ENCODE measurements at regions not wholly inside any gene's neighbourhood (a gene's known extent, or its start where the extent isn't known, plus 50 kb on each side); places are given as distances from the start of the nearest gene placed in this dataset.

DNA sequence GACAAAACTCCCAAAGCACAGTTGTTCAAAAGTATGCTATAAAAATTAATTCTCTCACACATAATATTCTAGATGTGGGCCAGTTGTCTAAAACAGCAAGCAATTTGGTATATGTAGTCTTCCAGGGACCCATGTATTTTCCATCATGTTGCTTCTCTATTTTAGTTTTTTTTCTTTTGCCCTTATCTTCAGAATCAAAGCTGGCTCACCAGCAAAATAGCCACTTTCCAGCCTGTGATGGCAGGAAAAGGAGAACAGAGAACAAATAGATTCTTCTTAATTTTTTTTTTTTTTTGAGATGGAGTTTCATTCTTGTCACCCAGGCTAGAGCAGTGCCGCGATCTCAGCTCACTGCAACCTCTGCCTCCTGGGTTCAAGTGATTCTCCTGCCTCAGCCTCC is 680.8 kb upstream of the TENM3 start:
- DNase-seq (ENCODE audit: low spot score) = no peak

DNA sequence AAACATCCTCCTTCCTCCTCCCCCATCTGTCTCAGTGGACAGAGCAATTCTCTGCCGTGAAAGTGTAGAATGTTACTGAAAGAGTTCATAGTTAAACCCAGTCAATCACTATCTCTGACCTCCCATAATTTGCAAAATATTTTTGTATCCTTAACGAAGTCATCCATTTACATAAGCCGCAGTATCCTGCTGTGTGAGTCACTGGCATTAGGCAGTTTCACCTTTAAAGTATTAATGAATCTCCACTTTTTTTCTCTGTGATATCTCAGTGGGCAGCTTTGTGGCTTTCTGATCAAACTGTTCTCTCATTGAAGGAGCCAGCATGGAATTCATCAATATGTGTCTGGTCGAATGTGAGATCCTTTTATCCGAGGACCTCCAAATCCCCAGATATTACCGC is 678.6 kb upstream of the TENM3 start:
- DNase-seq (ENCODE audit: low spot score) = no peak

DNA sequence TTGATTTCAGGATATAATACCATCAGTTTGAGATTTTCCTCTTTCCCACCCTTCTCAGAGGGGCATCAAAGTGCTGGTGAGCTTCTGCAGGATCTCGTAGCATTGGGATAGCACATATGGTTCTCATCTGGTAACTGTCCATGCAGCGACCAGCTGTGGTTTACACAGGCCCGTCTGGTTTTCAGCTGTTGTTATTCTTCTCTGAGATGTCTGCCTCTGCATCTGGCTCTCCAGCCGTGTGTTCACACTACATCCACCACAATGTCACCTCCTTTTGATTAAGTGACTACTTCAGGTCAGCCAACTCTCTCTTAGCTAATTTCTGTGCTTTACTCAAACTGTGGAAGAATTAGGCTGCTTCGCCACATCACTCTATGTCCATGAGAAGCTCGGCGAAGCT is 676.7 kb upstream of the TENM3 start:
- no peak for DNase-seq (ENCODE audit: low spot score)

DNA sequence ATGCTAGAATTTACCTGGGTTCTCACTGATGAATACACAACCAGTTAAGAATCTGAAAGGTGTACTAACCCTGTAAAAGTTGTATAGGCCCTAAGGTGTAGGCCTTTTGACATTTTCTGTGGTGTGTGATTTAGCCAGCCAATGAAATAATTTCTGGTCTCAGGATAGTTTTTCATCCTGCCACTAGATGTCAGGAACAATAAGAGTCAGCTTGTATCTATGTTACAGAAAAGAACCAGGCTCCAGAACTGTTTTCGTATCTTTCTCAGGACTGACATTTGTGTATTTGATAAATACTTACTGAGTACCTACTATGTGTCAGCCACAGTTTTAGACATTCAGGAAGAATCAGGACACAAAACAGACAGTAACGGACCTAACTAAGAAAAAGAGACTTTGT is 673.6 kb upstream of the TENM3 start:
- no peak for DNase-seq (ENCODE audit: low spot score)

DNA sequence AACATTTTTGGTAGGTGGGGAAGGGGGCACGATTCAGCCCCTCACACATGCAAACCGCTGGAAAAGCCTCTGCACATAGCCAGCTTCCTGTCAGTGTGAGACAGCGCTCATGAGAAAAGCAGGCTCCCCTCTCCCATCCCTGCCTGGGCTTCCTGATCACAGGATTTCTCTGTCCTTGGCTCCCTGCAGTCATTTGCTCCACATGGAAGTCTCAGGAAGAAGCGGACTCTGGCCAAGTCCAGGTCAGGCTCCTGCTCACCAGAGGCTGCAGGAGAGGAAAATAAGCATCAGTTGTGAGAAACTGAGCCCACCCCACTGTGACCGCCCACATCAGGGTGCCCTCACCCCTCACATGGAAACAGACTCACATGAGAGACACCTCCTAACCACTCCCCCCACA is 664.3 kb upstream of the TENM3 start:
- DNase-seq (ENCODE audit: low spot score) = no peak

DNA sequence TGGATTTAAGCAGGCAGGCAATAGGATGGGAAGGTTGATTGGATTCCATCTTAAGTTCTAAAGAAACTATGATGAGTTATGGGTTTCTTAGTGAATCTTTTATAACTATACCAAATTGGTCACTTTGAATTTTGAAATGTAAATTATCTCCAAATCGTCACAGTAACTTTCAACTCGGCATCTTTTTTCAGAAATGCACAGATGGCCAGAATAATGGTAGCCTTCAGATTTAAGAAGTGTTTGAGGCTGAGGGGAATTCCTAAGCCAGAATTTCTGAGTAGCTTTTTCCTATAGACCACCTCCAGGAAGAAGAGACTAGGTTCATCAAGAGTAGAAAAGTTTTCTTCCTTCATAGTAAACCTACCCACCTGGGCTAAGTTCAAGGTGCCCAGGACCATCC is 663.7 kb upstream of the TENM3 start:
- no peak for DNase-seq (ENCODE audit: low spot score)

DNA sequence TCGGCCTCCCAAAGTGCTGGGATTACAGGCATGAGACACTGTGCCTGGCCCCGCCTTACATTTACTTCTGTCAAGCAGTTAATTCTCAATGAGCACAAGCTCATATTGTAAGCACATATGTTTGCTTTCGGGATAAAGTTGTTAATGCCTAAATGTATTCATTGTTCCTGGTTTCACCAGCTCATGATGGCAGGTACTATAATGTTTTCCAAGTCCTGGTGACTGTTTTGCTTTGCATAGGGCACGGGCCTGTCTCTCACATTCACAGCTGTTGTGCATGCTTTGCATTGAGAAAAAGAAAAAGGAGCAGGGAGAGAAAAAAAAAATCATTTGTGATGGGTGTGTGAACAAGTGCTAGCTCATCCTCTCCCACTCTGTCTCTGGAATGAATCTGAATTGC is 661.2 kb upstream of the TENM3 start:
- no peak for DNase-seq (ENCODE audit: low spot score)

DNA sequence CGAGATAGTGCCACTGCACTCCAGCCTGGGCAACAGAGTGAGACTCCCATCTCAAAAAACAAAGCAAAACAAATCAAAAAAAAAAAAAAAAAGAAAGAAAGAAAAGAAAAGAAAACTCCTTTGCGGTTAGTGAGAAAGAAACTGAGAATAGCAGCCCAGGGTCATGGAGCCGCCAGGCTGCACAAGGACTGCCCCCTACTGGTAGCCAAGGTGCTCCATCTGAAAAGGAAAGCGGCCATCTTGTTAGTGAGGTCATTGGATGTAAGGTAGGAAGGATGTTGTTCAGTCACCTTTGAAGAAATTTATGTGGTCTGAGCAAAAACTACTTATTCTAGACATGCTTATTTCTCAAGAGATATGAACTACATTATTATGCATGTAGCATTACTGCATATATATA is 660.6 kb upstream of the TENM3 start:
- no peak for DNase-seq (ENCODE audit: low spot score)

DNA sequence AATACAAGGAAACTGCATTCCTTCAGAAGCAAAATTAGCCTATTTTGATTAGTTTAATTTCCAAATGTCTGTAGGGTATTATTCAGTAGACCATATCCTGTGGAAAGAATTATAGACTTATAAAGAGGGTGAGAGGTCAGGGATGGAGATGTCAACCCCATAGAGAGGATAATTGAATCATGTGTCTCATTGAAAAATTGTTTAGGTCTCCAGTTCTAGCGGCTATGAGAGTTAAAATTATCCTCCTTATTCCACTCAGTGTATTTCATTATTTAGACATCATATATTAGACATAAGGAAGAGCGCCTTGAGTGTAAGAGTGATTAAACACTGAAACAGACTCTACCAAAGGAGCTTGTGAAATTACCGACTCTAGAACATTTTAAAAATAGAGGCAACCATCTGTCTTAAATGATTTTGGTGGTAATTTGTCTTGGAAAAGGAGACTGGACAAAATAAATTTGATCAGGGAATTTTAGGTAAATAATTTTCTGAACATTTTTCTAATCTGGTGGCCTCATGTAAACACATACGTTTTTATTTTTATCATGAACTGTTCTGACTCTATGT is 654.4 kb upstream of the TENM3 start:
- DNase-seq (ENCODE audit: low spot score) = no peak

DNA sequence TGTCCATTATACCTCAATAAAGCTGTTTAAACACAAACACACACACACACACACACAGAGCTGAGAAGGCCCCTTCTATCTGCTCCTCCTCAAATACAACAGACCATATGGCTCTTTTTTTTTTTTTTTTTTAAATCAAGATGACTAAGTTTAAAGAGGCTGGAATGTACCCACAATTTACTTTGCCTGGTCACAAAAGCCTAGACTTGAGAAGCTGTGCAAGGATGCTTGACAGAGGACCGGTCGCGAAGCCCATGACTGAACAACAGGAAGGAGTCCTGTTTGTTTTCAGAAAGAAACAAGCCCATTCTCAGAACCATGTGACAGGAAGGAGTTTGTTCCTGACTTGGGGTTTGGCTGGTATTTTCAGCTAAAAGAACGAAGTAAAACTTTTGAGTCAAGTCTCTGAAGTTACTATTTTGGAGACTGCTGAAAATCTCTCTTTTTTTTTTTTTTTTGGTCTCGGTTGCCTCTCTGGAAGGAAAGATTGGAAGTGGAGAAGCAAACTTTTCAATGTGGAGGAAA is 650.9 kb upstream of the TENM3 start:
- DNase-seq (ENCODE audit: low spot score) = no peak

DNA sequence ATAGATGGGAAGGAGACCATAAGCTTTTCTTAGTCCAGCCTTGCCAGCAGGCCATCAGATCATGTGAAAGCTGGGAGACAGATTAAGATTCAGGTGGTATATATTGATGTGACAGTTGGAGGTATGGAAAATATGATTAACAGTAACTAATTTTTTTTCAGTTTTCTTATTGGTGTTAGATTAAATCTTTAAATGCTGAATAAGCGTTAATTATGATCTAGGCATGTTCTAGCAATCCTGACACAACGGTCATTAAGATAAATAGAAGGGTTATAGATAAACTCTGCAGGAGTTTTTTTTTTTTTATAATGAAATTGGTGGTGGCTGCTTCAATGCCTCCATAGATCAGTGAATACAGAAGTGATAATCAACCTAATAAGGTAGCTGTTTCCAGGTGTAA is 649.5 kb upstream of the TENM3 start:
- no peak for DNase-seq (ENCODE audit: low spot score)

DNA sequence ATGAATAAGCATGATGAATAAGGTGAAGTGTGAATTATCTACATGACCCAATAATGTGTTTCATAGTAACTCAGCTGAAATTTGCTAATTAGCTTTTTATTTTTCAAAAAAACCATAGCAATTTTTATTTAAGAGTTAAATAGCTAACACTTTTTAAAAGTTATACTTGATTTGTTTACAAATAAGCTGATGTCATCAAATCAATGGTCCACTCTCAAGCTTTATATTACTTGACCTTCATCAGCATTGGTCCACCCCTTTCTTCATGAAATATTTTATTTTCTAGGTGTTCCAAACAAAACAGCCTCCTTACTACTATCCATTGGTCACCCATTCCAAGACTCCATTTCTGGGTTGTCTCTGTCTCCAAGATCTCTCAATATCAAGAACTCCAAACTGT is 649.0 kb upstream of the TENM3 start:
- DNase-seq (ENCODE audit: low spot score) = no peak

DNA sequence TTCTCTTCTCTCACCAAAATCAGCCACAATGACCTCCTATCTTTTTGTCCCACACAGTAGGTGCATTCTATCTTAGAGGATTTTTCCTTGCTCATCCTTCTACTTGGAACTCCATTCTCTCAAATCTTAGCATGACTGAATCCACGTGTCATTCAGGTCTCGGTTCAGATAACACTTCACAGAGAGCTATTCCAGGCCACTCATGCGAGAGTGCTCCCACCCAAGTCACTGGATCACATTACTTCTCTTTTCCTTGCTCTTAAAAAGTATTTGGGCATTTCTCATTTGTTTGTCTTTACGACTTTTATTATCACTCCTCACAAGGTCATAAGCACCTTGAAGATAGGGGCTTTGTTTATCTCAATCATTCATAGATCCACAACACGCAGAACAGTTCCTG is 647.5 kb upstream of the TENM3 start:
- DNase-seq (ENCODE audit: low spot score) = no peak

DNA sequence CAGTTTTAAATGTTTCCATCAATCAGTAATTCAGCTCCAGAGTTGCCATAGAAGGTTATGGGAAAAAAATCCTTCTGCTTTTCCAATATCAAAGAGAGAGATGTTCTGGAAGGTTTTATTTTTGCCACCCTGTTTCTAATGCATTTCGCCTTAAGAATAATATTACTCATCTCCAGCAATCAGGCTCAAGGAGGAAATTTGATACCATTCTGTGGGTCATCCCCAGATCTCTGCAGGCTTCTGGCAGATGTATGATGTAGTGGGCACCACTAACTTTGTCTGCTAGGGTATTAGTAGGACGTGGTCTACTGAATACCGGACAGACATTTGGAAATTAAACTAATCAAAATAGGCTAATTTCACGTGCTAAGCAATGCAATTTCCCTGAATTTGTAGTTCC is 645.4 kb upstream of the TENM3 start:
- DNase-seq (ENCODE audit: low spot score) = no peak

DNA sequence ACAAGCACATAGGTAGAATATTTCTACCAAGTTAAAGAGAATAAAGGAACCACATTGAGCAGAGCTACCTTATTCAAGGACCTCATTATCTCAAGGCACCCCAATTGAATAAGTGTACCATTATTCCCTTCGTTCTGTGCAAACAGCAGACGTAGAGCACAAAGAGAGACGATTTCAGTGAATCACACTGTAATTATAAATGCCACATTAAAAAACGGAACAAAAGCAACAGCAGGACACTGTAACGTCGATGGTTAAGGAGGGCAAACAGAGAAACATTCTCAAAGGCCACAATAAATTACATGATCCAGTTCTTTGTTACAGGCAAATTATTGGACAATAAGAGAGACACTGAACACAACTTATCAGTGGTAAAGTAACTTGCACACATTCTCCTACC is 644.1 kb upstream of the TENM3 start:
- no peak for DNase-seq (ENCODE audit: low spot score)

DNA sequence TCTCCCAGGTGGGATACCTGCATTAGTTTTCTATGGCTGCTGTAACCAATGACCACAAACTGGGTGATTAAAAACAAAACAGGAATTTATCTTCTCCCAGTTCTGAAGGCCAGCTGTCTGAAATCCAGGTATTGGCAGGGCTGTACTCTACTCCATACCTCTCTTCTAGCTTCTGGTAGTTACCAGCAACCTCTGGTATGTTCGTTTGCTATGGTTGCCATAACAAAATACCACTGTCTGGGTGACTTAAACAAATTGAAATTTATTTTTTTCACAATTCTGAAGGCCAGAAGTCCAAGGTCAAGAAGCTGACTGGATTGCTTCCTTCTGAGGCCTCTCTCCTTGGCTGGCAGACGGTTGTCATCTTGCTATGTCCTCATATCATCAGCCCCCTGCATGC is 642.1 kb upstream of the TENM3 start:
- no peak for DNase-seq (ENCODE audit: low spot score)

DNA sequence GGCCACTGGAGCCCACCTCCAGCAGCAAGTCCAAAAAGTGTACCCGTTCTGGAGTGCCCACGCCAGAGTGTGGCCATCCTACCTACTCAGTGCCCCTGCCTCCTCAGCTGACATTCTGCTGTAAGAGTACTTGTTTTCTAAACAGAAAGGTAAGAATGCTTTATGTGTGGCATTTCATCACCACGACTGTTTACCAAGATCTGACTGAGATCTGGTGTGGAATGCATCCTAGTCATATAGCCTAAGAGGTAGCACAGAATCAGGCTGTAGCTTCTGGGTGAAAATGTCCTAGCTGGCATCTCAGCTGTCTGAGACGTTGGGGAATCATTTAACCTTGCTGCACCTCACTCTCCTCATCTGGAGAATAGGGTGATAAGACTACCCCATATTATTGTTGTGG is 638.7 kb upstream of the TENM3 start:
- DNase-seq (ENCODE audit: low spot score) = no peak

DNA sequence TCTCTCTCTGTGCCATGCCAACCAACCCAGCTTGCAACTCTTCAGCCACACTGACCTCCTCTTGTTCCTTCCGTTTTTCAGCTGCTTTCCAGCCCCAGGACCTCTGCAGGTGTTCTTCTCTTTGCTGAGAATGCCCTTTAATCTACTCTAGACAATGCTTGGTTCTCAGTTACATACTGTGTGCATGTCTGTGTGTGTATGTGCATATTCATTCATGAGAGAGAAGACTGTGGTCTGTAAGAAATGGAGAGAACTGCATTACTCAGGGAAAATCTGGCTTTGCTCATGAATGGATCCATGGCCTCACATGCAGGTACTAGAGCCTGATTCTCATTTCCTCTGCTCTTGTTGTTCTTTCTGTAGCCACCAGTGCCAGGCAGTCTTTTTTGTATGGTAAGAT is 636.9 kb upstream of the TENM3 start:
- no peak for DNase-seq (ENCODE audit: low spot score)

DNA sequence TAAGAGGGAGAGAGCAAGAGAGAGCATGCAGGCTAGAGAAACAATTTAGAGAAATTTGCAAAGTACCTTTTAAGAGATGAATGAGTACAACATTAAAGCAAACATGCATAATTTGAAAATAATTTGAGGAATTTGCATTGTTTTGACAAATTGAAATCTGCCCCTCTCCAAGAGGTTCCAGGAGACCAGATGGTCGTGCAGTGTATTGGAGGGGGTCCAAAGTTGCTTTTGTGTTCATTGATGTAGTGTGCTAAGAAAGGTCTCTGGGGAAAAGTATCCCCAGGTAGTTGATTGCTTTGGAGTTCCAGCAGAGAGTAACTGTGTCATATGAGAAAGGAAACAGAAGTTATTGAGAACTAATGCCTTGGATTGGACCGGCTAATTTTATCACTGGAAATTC is 635.0 kb upstream of the TENM3 start:
- no peak for DNase-seq (ENCODE audit: low spot score)

DNA sequence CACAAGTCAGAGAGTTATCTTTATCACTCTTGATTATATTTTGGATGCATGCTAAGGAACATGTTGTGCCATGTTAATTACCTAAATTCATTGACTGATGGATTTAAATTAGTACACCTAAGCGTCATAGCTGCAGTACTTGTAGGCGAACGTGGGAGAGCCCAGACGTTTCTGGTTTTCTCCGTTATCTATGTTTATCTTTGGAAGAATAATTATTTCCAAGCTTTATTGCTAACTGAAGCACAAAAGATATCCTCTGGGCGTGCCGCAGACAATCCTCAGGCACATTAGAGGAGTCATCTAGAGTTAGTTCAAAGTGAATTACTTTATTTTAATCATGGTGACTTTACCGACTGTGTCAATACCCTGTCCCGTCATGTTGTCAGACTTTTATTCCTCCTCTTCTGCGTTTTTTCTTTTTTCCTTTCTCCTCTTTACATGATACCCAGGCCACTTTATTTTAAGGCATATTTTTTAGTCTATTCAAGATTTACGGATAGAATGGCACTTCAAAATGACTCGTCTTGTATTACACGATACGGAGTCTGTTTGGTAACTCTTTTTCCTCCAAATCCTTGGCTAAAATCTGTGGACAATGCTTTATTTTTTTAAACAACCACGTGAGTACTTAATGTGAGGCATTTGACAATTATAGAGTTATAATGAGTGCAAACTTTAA is 632.0 kb upstream of the TENM3 start:
- DNase-seq (ENCODE audit: low spot score) = no peak

DNA sequence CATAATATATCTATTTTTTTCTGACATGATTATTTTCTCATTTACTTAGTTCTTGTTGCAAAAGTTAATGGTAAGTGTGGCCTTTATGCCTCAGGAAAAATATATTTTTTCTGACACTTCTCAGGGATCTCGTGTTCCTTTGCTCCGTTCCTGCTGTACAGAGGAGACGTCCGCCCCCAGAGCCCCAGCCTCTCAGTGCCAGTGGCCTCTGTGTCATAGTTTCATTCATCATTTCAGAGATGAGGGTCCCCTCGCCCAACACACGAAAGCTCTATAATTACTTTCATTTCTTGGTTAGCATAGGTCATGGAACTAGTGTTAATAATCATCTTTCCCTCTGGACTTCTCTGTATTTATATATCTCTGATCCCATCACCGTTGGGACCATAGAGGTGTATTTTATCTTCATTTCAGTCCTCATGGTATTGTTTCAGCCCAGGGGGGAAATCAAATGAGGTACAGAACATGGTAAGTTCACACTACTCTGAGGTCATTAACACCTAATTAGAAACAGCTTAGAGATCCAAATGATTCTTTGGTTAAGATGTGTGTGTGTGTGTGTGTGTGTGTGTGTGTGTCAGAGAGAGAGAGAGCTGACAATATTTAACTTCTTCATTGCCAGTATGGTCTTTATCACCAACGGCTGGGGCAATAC is 631.1 kb upstream of the TENM3 start:
- no peak for DNase-seq (ENCODE audit: low spot score)

DNA sequence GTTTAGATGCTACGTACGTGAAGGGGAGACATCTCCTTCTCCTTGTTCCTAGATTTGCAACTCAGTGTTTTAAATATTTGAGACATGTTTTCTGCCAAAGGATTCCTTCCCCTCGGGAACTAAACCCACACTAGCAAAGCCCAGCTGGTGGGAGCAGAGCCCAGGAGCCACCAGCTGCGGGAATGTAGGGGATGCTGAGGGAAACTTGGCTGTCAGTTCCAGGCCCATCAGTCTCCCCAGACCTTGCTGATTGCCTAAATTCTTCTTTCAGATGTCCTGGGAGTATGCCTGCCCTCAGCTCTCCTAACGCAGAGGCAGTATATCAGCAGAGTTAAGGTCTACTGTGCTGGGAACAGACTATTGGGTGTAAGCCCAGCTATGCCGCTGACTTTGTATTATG is 630.0 kb upstream of the TENM3 start:
- DNase-seq (ENCODE audit: low spot score) = no peak

DNA sequence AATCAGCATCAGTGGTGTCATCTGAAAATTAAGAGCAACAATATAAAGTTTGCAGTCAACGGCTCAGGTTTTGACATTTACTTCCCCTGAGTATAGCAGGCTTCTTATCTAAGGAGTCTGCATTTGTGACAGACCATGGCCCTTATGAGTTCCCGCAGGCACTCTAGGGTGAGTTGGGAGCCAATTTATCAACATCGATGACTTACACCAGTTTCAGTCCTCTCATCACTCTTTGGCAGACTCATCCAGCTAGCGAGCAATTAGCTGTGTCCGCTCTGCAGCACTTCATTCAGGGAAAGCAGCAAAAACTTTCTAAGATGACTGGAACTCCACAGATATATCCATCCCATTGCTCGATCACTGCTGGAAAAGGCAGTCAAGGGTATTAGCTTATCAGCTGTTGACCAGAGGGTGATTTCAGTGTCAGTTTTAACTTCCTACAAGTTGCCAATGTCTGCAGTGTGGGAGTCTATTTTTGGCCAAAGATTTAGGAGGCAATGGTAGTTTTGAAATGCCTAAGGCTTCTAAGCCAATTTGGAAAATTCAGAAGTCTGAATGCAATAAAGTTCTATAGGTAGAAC is 625.1 kb upstream of the TENM3 start:
- no peak for DNase-seq (ENCODE audit: low spot score)

All from germinal center (tissue), 1 donor.